Vagina (tissue), 2 donors: ENCODE measurements at regions not wholly inside any gene's neighbourhood (a gene's known extent, or its start where the extent isn't known, plus 50 kb on each side); places are given as distances from the start of the nearest gene placed in this dataset.

Experiments
- DNase-seq, 2 donors: peaks; one replicate each; pipeline ENCODE4 v3.0.0-alpha.2; 2017; ENCODE audit errors: extremely low spot score in 2 of 2
- H3K27ac ChIP-seq: fragments of 200-600 bp; sonication (generic); one replicate; pipeline ENCODE4 v1.5.1; 2019
- H3K27me3 ChIP-seq: fragments of 200-600 bp; sonication (generic); one replicate; pipeline ENCODE4 v1.5.1; 2019
- H3K36me3 ChIP-seq, 2 donors: fragments of 200-600 bp; sonication (generic); one replicate each; pipeline ENCODE4 v1.5.1; 2017 to 2019
- H3K4me1 ChIP-seq: fragments of 200-600 bp; sonication (generic); one replicate; pipeline ENCODE4 v1.5.1; 2019
- H3K4me3 ChIP-seq, 2 donors: fragments of 200-600 bp; sonication (generic); 1 replicate in 1 of 2; 2 replicates in 1 of 2; pipeline ENCODE4 v1.5.1; 2016 to 2019
- H3K9me3 ChIP-seq: fragments of 200-600 bp; sonication (generic); one replicate; pipeline ENCODE4 v1.5.1; 2019
- POLR2A ChIP-seq, 2 donors: fragments of 450-650 bp; IDR thresholded peaks; one replicate each; pipeline ENCODE4 v1.6.1; 2017; ENCODE audit warnings: antibody characterized with exemption in 2 of 2, mild to moderate bottlenecking in 2 of 2, moderate library complexity in 2 of 2
- POLR2AphosphoS5 ChIP-seq, 2 donors: sonication (generic); formaldehyde crosslinking; IDR thresholded peaks; one replicate each; pipeline ENCODE4 v1.9.0; 2017; ENCODE audit warnings: antibody characterized with exemption in 2 of 2, mild to moderate bottlenecking in 2 of 2, low read depth in 1 of 2; ENCODE audit not compliant: insufficient read depth in 1 of 2
- intact Hi-C: fragments of 100-400 bp; cut with DNase I; formaldehyde crosslinking; loops from one replicate; pipeline ENCODE4 v1.15.1; 2023
- TF ChIP-seq, protein P1 (sequence below), 3 experiments: fragments of 450-650 bp in 2 of 3; fragments of 200-600 bp in 1 of 3; sonication (generic) in 1 of 3; IDR thresholded peaks; one replicate each; pipeline ENCODE4 v1.5.1; 2017 to 2019; ENCODE audit warnings: antibody characterized with exemption in 3 of 3, mild to moderate bottlenecking in 2 of 3, moderate library complexity in 2 of 3

DNA sequence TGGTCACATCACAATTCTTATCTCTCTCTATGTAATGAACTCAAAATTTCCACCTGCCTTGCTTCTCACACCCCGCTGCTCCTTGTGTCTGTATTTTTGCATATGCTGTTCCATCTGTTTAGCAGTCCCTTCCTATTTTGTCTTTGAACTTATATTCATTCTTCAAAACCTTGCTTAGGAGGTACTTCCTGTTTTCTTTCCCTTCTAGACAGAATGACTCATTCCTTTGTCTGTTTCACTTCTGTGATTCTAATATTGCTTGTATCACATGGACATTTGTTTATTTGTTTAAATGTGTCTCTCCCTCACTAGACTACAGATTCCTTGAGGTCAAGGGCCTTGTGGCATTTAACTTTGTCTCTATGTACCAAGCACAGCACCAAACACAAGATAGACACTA, 424.2 kb downstream of the ETNK1 start:
- Histone ChIP-seq H3K4me1 (no peaks in the 10 kb centered on the region), H3K27ac (no peak overlapping the region), H3K36me3 (no peaks in the 10 kb centered on the region), H3K9me3 (no peaks in the 10 kb centered on the region), H3K4me3 (no peak overlapping the region), H3K27me3 (no peaks in the 10 kb centered on the region)
- TF ChIP-seq, protein P1, sequence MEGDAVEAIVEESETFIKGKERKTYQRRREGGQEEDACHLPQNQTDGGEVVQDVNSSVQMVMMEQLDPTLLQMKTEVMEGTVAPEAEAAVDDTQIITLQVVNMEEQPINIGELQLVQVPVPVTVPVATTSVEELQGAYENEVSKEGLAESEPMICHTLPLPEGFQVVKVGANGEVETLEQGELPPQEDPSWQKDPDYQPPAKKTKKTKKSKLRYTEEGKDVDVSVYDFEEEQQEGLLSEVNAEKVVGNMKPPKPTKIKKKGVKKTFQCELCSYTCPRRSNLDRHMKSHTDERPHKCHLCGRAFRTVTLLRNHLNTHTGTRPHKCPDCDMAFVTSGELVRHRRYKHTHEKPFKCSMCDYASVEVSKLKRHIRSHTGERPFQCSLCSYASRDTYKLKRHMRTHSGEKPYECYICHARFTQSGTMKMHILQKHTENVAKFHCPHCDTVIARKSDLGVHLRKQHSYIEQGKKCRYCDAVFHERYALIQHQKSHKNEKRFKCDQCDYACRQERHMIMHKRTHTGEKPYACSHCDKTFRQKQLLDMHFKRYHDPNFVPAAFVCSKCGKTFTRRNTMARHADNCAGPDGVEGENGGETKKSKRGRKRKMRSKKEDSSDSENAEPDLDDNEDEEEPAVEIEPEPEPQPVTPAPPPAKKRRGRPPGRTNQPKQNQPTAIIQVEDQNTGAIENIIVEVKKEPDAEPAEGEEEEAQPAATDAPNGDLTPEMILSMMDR (IDR thresholded peaks at IDR 0.05), result no peak
- no peak for TF ChIP-seq POLR2A (IDR thresholded peaks at IDR 0.05)
- TF ChIP-seq POLR2AphosphoS5 (IDR thresholded peaks at IDR 0.05; ENCODE audit: insufficient read depth in 1 of 2, low read depth in 1 of 2), result no peak
- no peak for DNase-seq
- intact Hi-C loops, result no loop called here

- H3K36me3 ChIP-seq, result no peaks in the 10 kb centered on the region
- H3K27me3 ChIP-seq, result no peaks in the 10 kb centered on the region
- no peak for TF ChIP-seq POLR2AphosphoS5 (IDR thresholded peaks at IDR 0.05; ENCODE audit: insufficient read depth in 1 of 2, low read depth in 1 of 2)
- TF ChIP-seq, protein P1 (IDR thresholded peaks at IDR 0.05), result no peak
- no peak overlapping the region for H3K27ac ChIP-seq
- H3K9me3 ChIP-seq, result no peaks in the 10 kb centered on the region
- DNase-seq, result no peak
- H3K4me3 ChIP-seq, result no peak overlapping the region
- peaks cover 2% of the 10 kb centered on the region for H3K4me1 ChIP-seq
- intact Hi-C loops, result no loop called here
Observed at GRCh38 chr12:23055004-23055403, 430.0 kb downstream of the ETNK1 start.

GRCh38 chr12:23057571-23057970, 432.6 kb downstream of the ETNK1 start:
- H3K9me3 ChIP-seq, result no peaks in the 10 kb centered on the region
- H3K4me1 ChIP-seq, result peaks cover 5% of the 10 kb centered on the region
- H3K27ac ChIP-seq, result no peak overlapping the region
- DNase-seq, result no peak
- TF ChIP-seq, protein P1 (IDR thresholded peaks at IDR 0.05), result no peak
- TF ChIP-seq POLR2A (IDR thresholded peaks at IDR 0.05) (no peak), POLR2AphosphoS5 (IDR thresholded peaks at IDR 0.05; ENCODE audit: insufficient read depth in 1 of 2, low read depth in 1 of 2) (no peak)
- H3K27me3 ChIP-seq, result no peaks in the 10 kb centered on the region
- intact Hi-C loops, result no loop called here
- H3K36me3 ChIP-seq, result no peaks in the 10 kb centered on the region
- no peak overlapping the region for H3K4me3 ChIP-seq

GRCh38 chr12:23060161-23060560, 435.2 kb downstream of the ETNK1 start:
- Histone ChIP-seq H3K4me1 (peaks cover 5% of the 10 kb centered on the region), H3K9me3 (no peaks in the 10 kb centered on the region), H3K27ac (no peak overlapping the region), H3K27me3 (no peaks in the 10 kb centered on the region), H3K36me3 (no peaks in the 10 kb centered on the region), H3K4me3 (no peak overlapping the region)
- intact Hi-C loops, result no loop called here
- TF ChIP-seq POLR2A (IDR thresholded peaks at IDR 0.05) (no peak), POLR2AphosphoS5 (IDR thresholded peaks at IDR 0.05; ENCODE audit: insufficient read depth in 1 of 2, low read depth in 1 of 2) (no peak)
- TF ChIP-seq, protein P1 (IDR thresholded peaks at IDR 0.05), result no peak
- no peak for DNase-seq

DNA sequence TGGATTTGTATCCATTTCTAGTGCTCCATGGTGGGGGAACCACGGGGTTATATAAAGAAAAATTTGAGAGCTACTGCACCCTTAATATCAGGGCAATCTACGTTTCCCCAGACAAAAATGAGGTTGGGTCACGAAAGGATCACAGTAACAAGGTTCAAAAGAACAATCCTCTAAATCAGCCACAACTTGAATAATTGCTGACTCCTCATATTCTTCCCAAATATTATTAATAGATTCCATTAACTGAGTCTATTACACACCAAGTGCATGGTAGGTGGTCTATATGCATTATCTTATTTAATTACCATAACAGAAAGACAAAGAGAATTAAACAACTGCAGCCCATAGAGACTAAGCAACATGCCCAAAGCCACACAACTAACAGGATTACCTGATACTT, 438.2 kb downstream of the ETNK1 start:
- no peak for TF ChIP-seq POLR2A (IDR thresholded peaks at IDR 0.05)
- no peak for TF ChIP-seq POLR2AphosphoS5 (IDR thresholded peaks at IDR 0.05; ENCODE audit: insufficient read depth in 1 of 2, low read depth in 1 of 2)
- TF ChIP-seq, protein P1 (IDR thresholded peaks at IDR 0.05), result no peak
- DNase-seq, result no peak
- H3K4me3 ChIP-seq, result no peak overlapping the region
- no peaks in the 10 kb centered on the region for H3K9me3 ChIP-seq
- H3K36me3 ChIP-seq, result no peaks in the 10 kb centered on the region
- peaks cover 5% of the 10 kb centered on the region for H3K4me1 ChIP-seq
- no peak overlapping the region for H3K27ac ChIP-seq
- H3K27me3 ChIP-seq, result no peaks in the 10 kb centered on the region
- intact Hi-C loops, result no loop called here
